Stimulated activated naive CD4-positive, alpha-beta T cell (primary cell): ENCODE measurements at regions not wholly inside any gene's neighbourhood (a gene's known extent, or its start where the extent isn't known, plus 50 kb on each side); places are given as distances from the start of the nearest gene placed in this dataset.

Source experiments
- DNase-seq, 6 experiments: peaks; one replicate each; lab custom pipeline; 2025; lab: John Stamatoyannopoulos, UW

DNA sequence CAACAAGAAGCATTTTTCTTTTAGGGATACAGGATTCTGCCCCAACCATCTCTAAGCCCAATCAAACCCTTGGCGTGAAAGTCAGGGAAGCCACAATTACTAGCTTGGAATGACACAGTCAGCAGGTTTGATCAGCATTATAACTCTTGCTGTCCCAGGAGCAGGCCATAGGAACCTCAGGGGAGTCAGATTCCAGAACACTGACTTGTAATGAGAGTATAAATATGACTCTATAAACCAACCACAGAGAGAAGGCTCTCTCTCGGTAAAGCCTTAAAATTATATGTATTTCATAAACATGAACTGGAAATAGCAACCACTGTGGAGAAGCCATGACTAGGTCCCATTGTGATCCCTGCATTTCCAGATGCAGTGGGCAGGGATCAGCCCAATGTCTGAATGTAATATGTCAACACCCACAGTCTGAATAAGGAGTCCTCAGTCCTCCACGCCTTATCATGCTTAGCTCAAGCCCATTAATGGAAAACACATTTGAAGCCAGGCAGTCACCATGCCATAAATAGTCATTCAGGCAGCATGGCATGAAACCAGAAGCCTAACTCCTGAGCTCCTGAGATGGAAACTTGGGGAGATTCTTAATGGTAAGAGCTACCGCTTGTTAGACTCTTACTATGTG is 99.1 kb upstream of the MTNR1B start:
- DNase-seq = no peak

DNA sequence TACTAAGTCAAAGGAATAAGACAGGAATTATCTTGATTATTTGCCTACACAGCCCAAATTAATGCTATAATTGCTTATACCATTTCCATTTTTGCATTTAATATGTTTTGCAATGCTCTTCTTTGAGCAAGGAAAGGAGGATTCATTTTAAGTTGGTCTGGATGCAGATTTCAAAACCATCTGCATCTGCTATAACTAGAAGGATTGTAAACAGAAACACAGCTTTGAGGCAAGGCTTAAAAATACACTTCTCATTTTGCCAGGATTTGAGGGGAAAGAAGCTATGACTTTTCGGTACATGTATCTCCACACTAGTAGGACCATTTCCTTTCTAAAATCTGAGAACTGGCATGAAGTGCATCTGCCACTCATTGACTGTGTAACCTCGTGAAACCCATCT is 95.9 kb upstream of the MTNR1B start:
- DNase-seq = no peak

- no peak for DNase-seq
These were observed 94.0 kb upstream of the MTNR1B start for GRCh38 chr11:92875473-92875872.

GRCh38 chr11:92879086-92879485 is 90.4 kb upstream of the MTNR1B start:
- no peak for DNase-seq

- no peak for DNase-seq
These were observed 89.1 kb upstream of the MTNR1B start for GRCh38 chr11:92880381-92880780.

- DNase-seq = no peak
These were observed 87.5 kb upstream of the MTNR1B start for GRCh38 chr11:92881940-92882450.

DNA sequence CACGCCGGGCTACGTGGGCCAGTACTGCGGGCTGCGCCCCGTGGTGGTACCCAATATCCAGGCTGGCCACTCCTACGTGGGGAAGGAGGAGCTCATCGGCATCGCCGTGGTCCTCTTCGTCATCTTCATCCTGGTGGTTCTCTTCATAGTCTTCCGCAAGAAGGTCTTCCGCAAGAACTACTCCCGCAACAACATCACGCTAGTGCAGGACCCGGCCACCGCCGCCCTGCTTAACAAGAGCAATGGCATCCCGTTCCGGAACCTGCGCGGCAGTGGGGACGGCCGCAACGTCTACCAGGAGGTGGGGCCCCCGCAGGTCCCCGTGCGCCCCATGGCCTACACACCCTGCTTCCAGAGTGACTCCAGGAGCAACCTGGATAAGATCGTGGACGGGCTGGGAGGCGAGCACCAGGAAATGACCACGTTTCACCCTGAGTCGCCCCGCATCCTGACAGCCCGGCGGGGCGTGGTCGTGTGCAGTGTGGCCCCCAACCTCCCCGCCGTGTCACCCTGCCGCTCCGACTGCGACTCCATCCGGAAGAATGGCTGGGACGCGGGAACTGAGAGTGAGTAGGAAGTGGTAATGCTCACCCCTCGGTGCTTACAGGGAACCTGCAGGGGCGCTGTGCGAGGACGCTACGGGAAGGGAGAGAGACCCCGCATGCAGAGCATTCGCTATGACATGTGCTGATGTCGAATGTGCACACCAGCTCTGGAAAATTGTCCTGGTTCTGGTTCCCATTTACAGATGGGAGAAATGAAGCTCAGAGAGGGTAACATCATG is 86.4 kb upstream of the MTNR1B start:
- DNase-seq = no peak

DNA sequence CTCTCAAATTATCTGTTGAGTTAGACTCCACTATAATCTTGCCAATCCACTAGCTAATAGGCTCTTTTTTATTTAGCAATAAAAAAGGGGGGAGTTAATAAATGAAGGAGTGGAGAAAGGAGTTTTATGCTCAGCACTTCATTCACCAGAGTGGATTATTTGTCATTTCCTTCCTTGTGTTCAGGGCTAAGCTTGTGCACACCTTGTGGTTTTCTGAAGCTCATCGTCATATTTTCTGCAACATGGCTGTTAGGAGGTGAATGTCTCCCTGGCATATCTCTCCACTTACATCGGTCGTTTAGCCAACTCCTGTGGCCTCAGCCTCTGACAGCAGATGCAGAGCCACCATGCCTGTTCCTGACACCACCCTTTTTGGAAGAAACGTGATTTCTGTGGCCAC is 83.9 kb upstream of the MTNR1B start:
- no peak for DNase-seq

DNA sequence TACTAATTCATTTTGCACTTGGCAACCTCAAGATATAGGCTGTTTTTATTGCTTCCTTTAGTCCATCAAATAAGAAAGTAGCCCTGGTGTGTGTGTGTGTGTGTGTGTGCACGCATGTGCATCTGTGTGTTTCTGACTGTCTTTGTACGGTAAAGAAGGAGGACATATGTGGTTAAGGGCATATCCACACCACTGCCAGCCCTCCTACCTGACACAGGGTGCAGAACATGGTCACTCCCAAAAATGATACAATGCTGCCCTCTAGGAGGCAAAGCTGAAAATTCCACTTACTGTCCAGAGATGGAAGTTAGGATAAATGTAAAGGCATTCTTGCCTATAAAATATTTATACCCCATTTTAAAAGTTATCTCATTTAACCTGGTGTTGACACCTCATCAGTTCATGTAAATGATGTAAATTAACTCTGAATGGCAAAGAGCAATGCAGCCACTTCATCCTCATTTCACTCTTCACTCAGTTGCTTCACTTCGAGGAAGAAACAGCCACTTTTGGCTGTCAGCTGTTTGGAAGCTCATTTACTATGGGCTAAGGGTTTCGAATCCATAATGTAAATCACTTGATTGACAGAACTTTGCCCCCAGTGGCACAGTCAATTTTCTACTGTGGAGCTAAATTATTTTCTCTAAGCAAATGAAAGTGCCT is 83.1 kb upstream of the MTNR1B start:
- DNase-seq = no peak

DNA sequence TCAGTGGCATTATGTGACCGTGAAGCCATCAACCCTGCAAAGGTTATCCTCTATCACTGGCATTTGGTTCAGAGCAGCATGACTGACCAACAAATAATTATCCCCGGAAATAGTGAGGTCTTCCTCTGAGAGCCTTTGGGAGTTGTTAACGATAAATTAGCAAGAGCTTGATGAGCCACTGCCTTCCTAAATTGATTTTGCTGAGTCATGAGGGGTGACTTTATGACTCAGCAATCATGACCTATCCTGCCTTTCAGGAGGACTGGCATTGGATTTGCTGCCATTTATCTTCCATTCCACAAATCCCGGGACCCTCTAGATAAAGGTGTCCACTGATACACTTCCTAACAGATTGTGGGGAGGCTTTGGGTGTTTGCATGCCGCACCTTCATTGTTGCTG is 80.8 kb upstream of the MTNR1B start:
- DNase-seq = no peak

- no peak for DNase-seq
These were observed 78.6 kb upstream of the MTNR1B start for GRCh38 chr11:92890846-92891245.

DNA sequence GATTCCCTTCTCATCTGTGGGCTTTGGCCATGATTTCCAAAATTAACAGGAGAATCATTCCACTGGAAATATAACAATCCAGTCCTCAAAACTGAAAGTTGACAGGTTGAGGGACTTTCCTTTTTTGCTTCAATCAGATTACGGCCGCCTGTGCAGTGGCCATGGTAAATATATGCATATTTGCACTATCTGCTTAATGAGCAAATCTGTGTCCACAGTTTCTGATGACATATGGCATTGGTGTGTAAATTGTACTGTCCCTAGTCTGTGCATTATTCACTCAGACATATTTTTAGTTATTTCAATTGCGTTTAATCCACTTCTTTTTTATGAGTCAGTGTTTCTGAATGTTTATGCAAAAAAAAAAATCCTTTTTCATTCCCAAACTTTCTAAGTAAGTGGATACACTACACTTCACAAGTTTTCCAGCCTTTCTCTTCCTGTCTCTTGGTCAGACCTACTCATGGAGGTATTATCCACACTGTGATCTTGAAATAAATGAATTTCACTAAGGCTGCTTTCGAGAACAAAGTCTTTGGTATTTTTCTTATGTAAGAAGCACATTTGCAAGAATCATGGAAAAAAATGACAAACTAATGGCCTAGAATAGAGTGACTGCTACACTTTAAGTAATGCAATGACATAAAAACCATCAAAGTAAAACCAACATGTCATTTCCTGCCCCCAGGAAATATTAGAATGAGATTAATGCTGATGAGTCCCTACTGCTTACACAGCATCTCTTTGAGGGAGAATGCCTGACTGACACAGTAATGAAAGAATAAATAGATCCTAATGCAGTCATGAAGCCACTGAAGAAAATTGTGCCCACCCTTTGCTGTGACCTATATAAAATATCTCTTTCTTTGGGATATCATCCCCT is 76.4 kb upstream of the MTNR1B start:
- no peak for DNase-seq

DNA sequence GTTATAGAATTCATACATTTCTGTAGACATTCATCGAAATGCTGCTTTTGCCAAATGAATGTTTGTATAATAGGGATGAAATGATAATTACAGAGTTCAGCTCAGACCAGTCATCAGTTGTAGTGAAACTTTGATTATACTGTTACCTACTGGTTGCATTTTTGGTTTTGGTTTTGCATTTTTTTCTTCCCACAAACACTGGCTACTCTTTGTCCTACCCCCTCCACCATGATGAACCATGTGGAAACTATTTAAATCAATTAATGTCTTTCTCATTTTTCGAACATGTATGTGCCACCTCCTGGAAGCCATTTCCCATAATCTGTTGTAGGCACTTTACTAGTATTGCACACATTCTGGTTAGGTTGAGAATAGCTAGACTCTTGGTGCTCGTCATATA is 75.3 kb upstream of the MTNR1B start:
- DNase-seq = no peak

GRCh38 chr11:92897487-92897886 is 72.0 kb upstream of the MTNR1B start:
- no peak for DNase-seq

DNA sequence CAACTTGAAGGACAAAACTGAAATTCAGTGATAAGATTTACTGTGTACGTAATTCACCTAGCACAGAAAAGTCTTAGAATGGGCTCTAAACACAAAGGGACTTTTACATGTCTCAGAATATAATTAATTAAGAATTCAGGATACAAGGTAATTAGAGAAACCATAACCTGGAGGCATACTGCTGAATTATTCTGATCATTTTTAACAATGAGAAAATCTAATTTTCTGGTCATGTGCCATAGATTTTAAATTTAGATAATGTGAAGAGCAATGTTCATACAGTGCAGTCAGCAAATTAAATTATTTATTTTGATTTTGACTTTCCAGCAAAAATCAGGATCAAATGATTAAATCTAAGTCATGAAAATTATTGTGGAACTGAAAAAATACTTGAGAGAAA is 67.0 kb upstream of the MTNR1B start:
- no peak for DNase-seq

- DNase-seq = no peak
These were observed 61.8 kb upstream of the MTNR1B start for GRCh38 chr11:92907671-92908070.

DNA sequence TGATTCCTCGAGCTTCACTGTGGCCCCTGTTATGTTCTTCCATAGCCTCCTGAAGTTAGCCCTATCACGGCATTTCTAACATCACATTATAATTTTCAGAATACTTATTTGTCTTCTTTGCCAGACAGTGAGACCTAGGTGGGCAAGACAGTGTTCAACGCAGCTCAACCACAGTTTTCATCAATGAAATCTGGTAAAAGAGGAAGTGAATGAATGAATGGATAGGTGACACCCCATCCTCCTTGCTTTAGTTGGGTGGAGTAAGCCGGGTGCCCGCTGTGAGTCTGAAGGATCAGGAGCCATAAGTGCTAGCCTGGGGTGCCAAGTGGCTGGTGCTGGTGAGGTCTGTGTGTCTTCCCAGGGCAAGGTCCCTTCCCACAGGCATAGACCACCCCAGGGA is 60.2 kb upstream of the MTNR1B start:
- DNase-seq = no peak

GRCh38 chr11:92911478-92911877 is 58.0 kb upstream of the MTNR1B start:
- DNase-seq = no peak

GRCh38 chr11:92915551-92915950 is 53.9 kb upstream of the MTNR1B start:
- no peak for DNase-seq

GRCh38 chr11:92916299-92916698 is 53.2 kb upstream of the MTNR1B start:
- no peak for DNase-seq

- no peak for DNase-seq
These were observed 51.5 kb upstream of the MTNR1B start for GRCh38 chr11:92917927-92918326.

- no peak for DNase-seq
These were observed 50.4 kb upstream of the MTNR1B start for GRCh38 chr11:92919048-92919447.
